HepG2 (cell line): ENCODE measurements at regions not wholly inside any gene's neighbourhood (a gene's known extent, or its start where the extent isn't known, plus 50 kb on each side); places are given as distances from the start of the nearest gene placed in this dataset.

Experiments
- ATAC-seq: fragments of 200-7000 bp; cut with Tn5 transposase; 3 replicates; pipeline ENCODE4 v1.9.1; 2020; ENCODE audit warnings: mild to moderate bottlenecking, moderate library complexity
- BruUV-seq: library from RNA; stranded (reverse); fragments of 400-500 nt; replicated peaks from 2 replicates; lab custom pipeline; 2021; lab: Mats Ljungman, UMichigan
- CTCF ChIA-PET: fragments of 300-600 bp; formaldehyde crosslinking; extraction: SDS; loops from one replicate; lab custom pipeline; 2021; ENCODE audit warnings: low total read pairs, inconsistent platforms, low intra/inter-chr PET ratio; lab: Yijun Ruan, JAX
- POLR2A ChIA-PET: fragments of 350-600 bp; sonication (Branson Sonifier 250); formaldehyde crosslinking; loops from one replicate; lab custom pipeline; 2020; ENCODE audit warnings: antibody characterized with exemption, inconsistent platforms; lab: Yijun Ruan, JAX
- DNase-seq: peaks from one replicate; pipeline ENCODE4 v3.0.0-alpha.2; 2015; ENCODE audit warnings: low spot score
- FAIRE-seq: peaks from 3 replicates; lab custom pipeline; 2011; peaks lifted over from hg19 to GRCh38; lab: Jason Lieb, UNC
- H2AFZ ChIP-seq: one replicate; pipeline ENCODE4 v1.6.1; 2011; ENCODE audit warnings: low read length, inconsistent platforms
- H3K27ac ChIP-seq: fragments of 300-600 bp; 3 replicates; pipeline ENCODE4 v1.8.0; 2011; ENCODE audit warnings: mixed run types, mild to moderate bottlenecking, mixed read lengths, low read length, inconsistent platforms; ENCODE audit not compliant: insufficient read depth; ENCODE audit errors: extremely low read length
- H3K27me3 ChIP-seq, 2 experiments: fragments of 200-600 bp in 1 of 2; 2 replicates in 1 of 2; 3 replicates in 1 of 2; pipeline versions ENCODE4 v1.6.0 to v1.8.0; 2011; ENCODE audit warnings: low read length in 2 of 2, mild to moderate bottlenecking in 2 of 2, moderate library complexity in 2 of 2, inconsistent platforms in 1 of 2; ENCODE audit not compliant: insufficient read depth in 2 of 2, control insufficient read depth in 1 of 2
- H3K36me3 ChIP-seq, 2 experiments: fragments of 200-600 bp in 1 of 2; replicated peaks in 1 of 2; 2 replicates in 1 of 2; 3 replicates in 1 of 2; pipeline versions ENCODE4 v1.5.1 to v1.8.0; 2011; ENCODE audit warnings: low read length in 2 of 2, inconsistent platforms in 1 of 2; ENCODE audit not compliant: insufficient read depth in 2 of 2, control insufficient read depth in 1 of 2
- H3K4me1 ChIP-seq: 2 replicates; pipeline ENCODE4 v1.5.1; 2012; ENCODE audit warnings: low read length, inconsistent platforms; ENCODE audit not compliant: insufficient read depth
- H3K4me2 ChIP-seq: 2 replicates; pipeline ENCODE4 v1.6.0; 2011; ENCODE audit warnings: low read depth, low read length, inconsistent platforms
- H3K4me3 ChIP-seq, 3 experiments: fragments of 200-600 bp in 1 of 3; sonication (generic), shearing (Covaris generic) in 1 of 3; replicated peaks in 1 of 3; 2 replicates each; pipeline ENCODE4 v1.5.1; 2011 to 2016; ENCODE audit warnings: low read length in 3 of 3, inconsistent platforms in 2 of 3, low read depth in 2 of 3, mild to moderate bottlenecking in 2 of 3, control low read depth in 1 of 3, mixed read lengths in 1 of 3; ENCODE audit not compliant: insufficient read depth in 1 of 3
- H3K79me2 ChIP-seq: one replicate; pipeline ENCODE4 v1.6.1; 2011; ENCODE audit warnings: low read length, inconsistent platforms; ENCODE audit not compliant: insufficient read depth
- H3K9ac ChIP-seq: 2 replicates; pipeline ENCODE4 v1.6.0; 2011; ENCODE audit warnings: mild to moderate bottlenecking, low read depth, low read length, inconsistent platforms; ENCODE audit not compliant: insufficient read depth
- H3K9me3 ChIP-seq: 2 replicates; pipeline ENCODE4 v1.5.1; 2012; ENCODE audit warnings: mild to moderate bottlenecking, low read length
- H4K20me1 ChIP-seq: 2 replicates; pipeline ENCODE4 v1.6.0; 2011; ENCODE audit warnings: inconsistent platforms, mild to moderate bottlenecking, low read length, moderate library complexity; ENCODE audit not compliant: insufficient read depth
- CTCF ChIP-seq: sonication (generic); formaldehyde crosslinking; IDR thresholded peaks from 2 replicates; pipeline ENCODE4 v1.5.0; 2020; ENCODE audit warnings: mild to moderate bottlenecking, missing genetic modification reagents, moderate library complexity
- FOXA1 ChIP-seq, 2 experiments: fragments of 450-650 bp in 1 of 2; sonication (generic) in 1 of 2; formaldehyde crosslinking in 1 of 2; IDR thresholded peaks; 2 replicates each; pipeline versions ENCODE4 v1.4.0 to v1.6.1; 2016 to 2020; ENCODE audit warnings: missing genetic modification reagents in 1 of 2
- LCORL ChIP-seq, 2 experiments: fragments of 450-650 bp in 1 of 2; sonication (generic) in 1 of 2; formaldehyde crosslinking in 1 of 2; IDR thresholded peaks; 2 replicates each; pipeline versions ENCODE4 v1.5.0 to v1.6.1; 2017 to 2020; ENCODE audit warnings: antibody characterized with exemption in 1 of 2, missing genetic modification reagents in 1 of 2
- MBNL3 ChIP-seq: fragments of 250-450 bp; sonication (Bioruptor Pico); conservative IDR thresholded peaks from 2 replicates; pipeline ENCODE4 v1.8.0; 2022; ENCODE audit warnings: mild to moderate bottlenecking, inconsistent platforms
- POLR2A ChIP-seq, 2 experiments: IDR thresholded peaks; 2 replicates each; pipeline ENCODE4 v1.6.1; 2011; ENCODE audit warnings: low read depth in 2 of 2, low read length in 2 of 2, mild to moderate bottlenecking in 1 of 2, moderate library complexity in 1 of 2; ENCODE audit not compliant: insufficient read depth in 1 of 2
- TARDBP ChIP-seq: sonication (generic); formaldehyde crosslinking; IDR thresholded peaks from 2 replicates; pipeline ENCODE4 v1.8.0; 2022; ENCODE audit warnings: mild to moderate bottlenecking, missing genetic modification reagents
- ZMAT5 ChIP-seq: sonication (generic); formaldehyde crosslinking; IDR thresholded peaks from 2 replicates; pipeline ENCODE4 v1.5.0; 2020; ENCODE audit warnings: mild to moderate bottlenecking, low read depth, missing genetic modification reagents, borderline replicate concordance
- ZNF124 ChIP-seq: sonication (generic); formaldehyde crosslinking; IDR thresholded peaks from 2 replicates; pipeline ENCODE4 v1.4.0; 2020; ENCODE audit warnings: missing genetic modification reagents
- ZNF589 ChIP-seq: sonication (generic); formaldehyde crosslinking; conservative IDR thresholded peaks from 2 replicates; pipeline ENCODE4 v1.8.0; 2022; ENCODE audit warnings: mild to moderate bottlenecking, moderate library complexity, missing genetic modification reagents
- ZNF839 ChIP-seq: sonication (generic); formaldehyde crosslinking; IDR thresholded peaks from 2 replicates; pipeline ENCODE4 v1.4.0; 2020; ENCODE audit warnings: missing genetic modification reagents, mild to moderate bottlenecking, borderline replicate concordance
- WGBS: methylation state at CpG from one replicate; pipeline ENCODE4 v1.1.6; 2017; ENCODE audit warnings: low lambda C conversion rate; 5-methylcytosine and 5-hydroxymethylcytosine counted together
- in situ Hi-C: cut with HindIII; loops from 2 replicates; pipeline ENCODE4 v1.10.0; 2017; ENCODE audit warnings: low pct_unique_long_range_greater_than_20kb; ENCODE audit not compliant: extremely low pct_ligation_motif_present
- intact Hi-C: fragments of 100-400 bp; cut with micrococcal nuclease; formaldehyde crosslinking; loops from one replicate; pipeline ENCODE4 v1.10.0; 2022; ENCODE audit not compliant: unreplicated experiment

DNA sequence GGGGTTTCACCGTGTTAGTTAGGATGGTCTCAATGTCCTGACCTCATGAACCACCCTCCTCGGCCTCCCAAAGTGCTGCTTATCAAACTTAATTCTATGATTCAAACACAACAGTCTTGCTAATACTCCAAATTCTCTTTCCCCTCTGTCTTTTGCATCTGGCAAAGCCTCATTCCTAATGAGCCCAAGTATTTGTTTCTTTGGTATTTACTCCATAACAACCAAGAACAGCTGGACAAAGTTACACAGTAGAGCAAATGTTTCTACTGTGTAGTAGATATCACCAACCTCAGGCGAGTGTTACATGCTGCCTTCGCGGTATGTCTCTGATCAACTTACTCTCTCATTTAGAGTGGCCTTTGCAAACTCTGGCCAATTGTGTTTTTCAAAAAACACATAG is 195.8 kb upstream of the KCNN2 start:
- no TSS peak for BruUV-seq
- WGBS: 31% methylated on average over 5 of the region's 5 CpGs
- Histone ChIP-seq H3K4me2 (no peak overlapping the region), H3K27ac (no peak overlapping the region), H3K27me3 (no peaks in the 10 kb centered on the region), H4K20me1 (no peaks in the 10 kb centered on the region), H3K9ac (no peak overlapping the region), H3K4me1 (no peaks in the 10 kb centered on the region), H3K79me2 (no peaks in the 10 kb centered on the region), H3K4me3 (no peak overlapping the region), H2AFZ (no peak overlapping the region), H3K9me3 (no peaks in the 10 kb centered on the region; the same call in 1 of the 2 replicates), H3K36me3 (no peaks in the 10 kb centered on the region)
- no peak for ATAC-seq
- intact Hi-C loops: no loop called here
- no peak for FAIRE-seq
- ChIA-PET CTCF (no interaction called here), POLR2A (no interaction called here)
- no peak for DNase-seq
- TF ChIP-seq CTCF (CRISPR knock-in tag): no peak
- no peak for TF ChIP-seq FOXA1 (IDR thresholded peaks at IDR 0.05)
- no peak for TF ChIP-seq FOXA1 (CRISPR knock-in tag; IDR thresholded peaks at IDR 0.05)
- no peak for TF ChIP-seq LCORL (IDR thresholded peaks at IDR 0.05)
- TF ChIP-seq LCORL (CRISPR knock-in tag; IDR thresholded peaks at IDR 0.05): no peak
- TF ChIP-seq TARDBP: no peak
- no peak for TF ChIP-seq POLR2A (IDR thresholded peaks at IDR 0.05; ENCODE audit: insufficient read depth in 1 of 2, low read depth in 2 of 2, low read length in 2 of 2)
- no peak for TF ChIP-seq ZNF839 (CRISPR knock-in tag)
- no peak for TF ChIP-seq ZNF124 (CRISPR knock-in tag)
- no peak for TF ChIP-seq MBNL3 (CRISPR knock-in tag)
- TF ChIP-seq ZMAT5 (CRISPR knock-in tag): no peak
- TF ChIP-seq ZNF589 (CRISPR knock-in tag): no peak
- TF ChIP-seq, all 625 proteins: peak for 0
- in situ Hi-C loops: no loop called here
